Heart right ventricle (tissue), 16 donors: ENCODE measurements at regions not wholly inside any gene's neighbourhood (a gene's known extent, or its start where the extent isn't known, plus 50 kb on each side); places are given as distances from the start of the nearest gene placed in this dataset.

Experiments
- ATAC-seq, 8 donors: fragments of 200-7000 bp; cut with Tn5 transposase; one replicate each; pipeline ENCODE4 v1.9.1; 2020; ENCODE audit warnings: mild to moderate bottlenecking in 8 of 8, moderate library complexity in 8 of 8, moderate number of reproducible peaks in 1 of 8
- DNase-seq, 2 donors: peaks; one replicate each; pipeline ENCODE4 v3.0.0-alpha.2; 2020
- H3K27ac ChIP-seq, 10 donors: fragments of 200-600 bp; sonication (generic) in 2 of 10; one replicate each; pipeline versions ENCODE4 v1.5.0 to v1.8.0; 2020 to 2022; ENCODE audit warnings: mild to moderate bottlenecking in 3 of 10
- H3K27me3 ChIP-seq, 7 donors: fragments of 200-600 bp; one replicate each; pipeline ENCODE4 v1.8.0; 2021 to 2022; ENCODE audit warnings: mild to moderate bottlenecking in 2 of 7
- H3K36me3 ChIP-seq, 9 donors: fragments of 200-600 bp; sonication (generic) in 1 of 9; one replicate each; pipeline versions ENCODE4 v1.5.0 to v1.8.0; 2020 to 2022; ENCODE audit warnings: mild to moderate bottlenecking in 2 of 9
- H3K4me1 ChIP-seq, 9 donors: fragments of 200-600 bp; sonication (generic) in 1 of 9; one replicate each; pipeline versions ENCODE4 v1.5.0 to v1.8.0; 2020 to 2022; ENCODE audit warnings: mild to moderate bottlenecking in 4 of 9
- H3K4me3 ChIP-seq, 10 donors: fragments of 200-600 bp; sonication (generic) in 2 of 10; one replicate each; pipeline versions ENCODE4 v1.5.0 to v1.8.0; 2020 to 2022; ENCODE audit warnings: mild to moderate bottlenecking in 7 of 10, moderate library complexity in 2 of 10
- H3K9me3 ChIP-seq, 11 donors: fragments of 200-600 bp in 10 of 11; sonication (generic) in 2 of 11; one replicate each; pipeline versions ENCODE4 v1.5.0 to v1.8.0; 2013 to 2022; ENCODE audit warnings: mild to moderate bottlenecking in 2 of 11, control low read depth in 1 of 11, moderate library complexity in 1 of 11
- CTCF ChIP-seq, 9 donors: fragments of 200-600 bp; sonication (generic) in 2 of 9; IDR thresholded peaks; one replicate each; pipeline versions ENCODE4 v1.5.0 to v1.8.0; 2021 to 2022; ENCODE audit warnings: antibody characterized with exemption in 9 of 9, mild to moderate bottlenecking in 5 of 9, moderate library complexity in 1 of 9
- WGBS, 2 donors: extraction: QIAGEN DNeasy Blood & Tissue Kit; methylation state at CpG; one replicate each; pipeline ENCODE4 v1.1.7; 2013; ENCODE audit warnings: inconsistent platforms in 1 of 2; 5-methylcytosine and 5-hydroxymethylcytosine counted together
- intact Hi-C, 10 donors: fragments of 100-400 bp; cut with DNase I; formaldehyde crosslinking; loops; one replicate each; pipeline versions ENCODE4 v1.11.1 to v1.14.2; 2022
- donor health status: Arrhythmogenic right ventricular cardiomyopathy.
- donor health status: ischemic (EF 13 %, LVEDD 7.1; RV severe dilation, severe dysfunction).
- donor health status: healthy with polysubstance abuse.
- donor health status: DM: no; HTN: yes; CAD: no.
- donor health status: DM: no; HTN: no; CAD: no.
- donor health status: ischemic (EF 25% LVEDD 6.9; RV normal size, moderate dysfunction).
- donor health status: ischemic (EF 25% LVEDD 5.7; RV mildly dilated, moderate dysfunction).
- donor health status: healthy.
- donor health status: DM: yes; HTN: yes; CAD: no.
- donor health status: Ischemic cardiomyopathy.
- donor health status: ischemic (EF 35%, LVEDD 5.7; RV mildly dilated, moderate dysfunction).
- donor health status: nonischemic (EF 11% LVEDD 7.7; RV severe dilation, severe dysfunction).
- donor health status: DM: yes; HTN: yes; CAD: no.
- donor health status: PGD.
- donor health status: ischemic (EF 29% LVEDD 5.4; RV normal size, mild dysfunction).
- donor health status: nonischemic (EF 23%, LVEDD 6.1; RV moderate dilation, normal function).

GRCh38 chr17:15042311-15042710 is 222.8 kb downstream of the PMP22 start:
- intact Hi-C loops, result no loop called here
- Histone ChIP-seq H3K27ac (no peak overlapping the region), H3K4me1 (no peaks in the 10 kb centered on the region), H3K4me3 (no peak overlapping the region), H3K9me3 (no peaks in the 10 kb centered on the region), H3K27me3 (no peaks in the 10 kb centered on the region), H3K36me3 (no peaks in the 10 kb centered on the region)
- no peak for DNase-seq
- ATAC-seq, result no peak
- 74 to 84% methylated on average over 6 of the region's 6 CpGs for WGBS, 2 donors
- TF ChIP-seq CTCF (IDR thresholded peaks at IDR 0.05), result no peak

- no peaks in the 10 kb centered on the region for H3K36me3 ChIP-seq
- H3K9me3 ChIP-seq, result no peaks in the 10 kb centered on the region
- 73 to 82% methylated on average over 1 of the region's 1 CpG for WGBS, 2 donors
- intact Hi-C loops, result no loop called here
- no peaks in the 10 kb centered on the region for H3K4me1 ChIP-seq
- no peak overlapping the region for H3K27ac ChIP-seq
- no peak overlapping the region for H3K4me3 ChIP-seq
- TF ChIP-seq CTCF (IDR thresholded peaks at IDR 0.05), result no peak
- ATAC-seq, result no peak
- H3K27me3 ChIP-seq, result no peaks in the 10 kb centered on the region
- no peak for DNase-seq
These were observed 225.8 kb downstream of the PMP22 start for GRCh38 chr17:15039366-15039765.

GRCh38 chr17:15038656-15039055 is 226.5 kb downstream of the PMP22 start:
- no peak for TF ChIP-seq CTCF (IDR thresholded peaks at IDR 0.05)
- no peaks in the 10 kb centered on the region for H3K4me1 ChIP-seq
- WGBS, 2 donors, result 70 to 78% methylated on average over 5 of the region's 5 CpGs
- H3K27ac ChIP-seq, result no peak overlapping the region
- intact Hi-C loops, result no loop called here
- no peak overlapping the region for H3K4me3 ChIP-seq
- H3K36me3 ChIP-seq, result no peaks in the 10 kb centered on the region
- no peaks in the 10 kb centered on the region for H3K9me3 ChIP-seq
- DNase-seq (no peak), ATAC-seq (no peak)
- no peaks in the 10 kb centered on the region for H3K27me3 ChIP-seq

GRCh38 chr17:15036238-15036637 is 228.9 kb downstream of the PMP22 start:
- Histone ChIP-seq H3K4me1 (no peaks in the 10 kb centered on the region), H3K4me3 (no peak overlapping the region), H3K27ac (no peak overlapping the region), H3K36me3 (no peaks in the 10 kb centered on the region), H3K9me3 (no peaks in the 10 kb centered on the region), H3K27me3 (no peaks in the 10 kb centered on the region)
- TF ChIP-seq CTCF (IDR thresholded peaks at IDR 0.05), result no peak
- no peak for ATAC-seq
- intact Hi-C loops, result no loop called here
- 63 to 81% methylated on average over 8 of the region's 8 CpGs for WGBS, 2 donors
- no peak for DNase-seq

- Histone ChIP-seq H3K4me3 (no peak overlapping the region), H3K9me3 (no peaks in the 10 kb centered on the region), H3K27me3 (no peaks in the 10 kb centered on the region), H3K27ac (no peak overlapping the region), H3K4me1 (no peaks in the 10 kb centered on the region), H3K36me3 (no peaks in the 10 kb centered on the region)
- 67 to 76% methylated on average over 3 of the region's 3 CpGs for WGBS, 2 donors
- intact Hi-C loops, result no loop called here
- TF ChIP-seq CTCF (IDR thresholded peaks at IDR 0.05), result no peak
- ATAC-seq (no peak), DNase-seq (no peak)
These were observed 233.2 kb downstream of the PMP22 start for GRCh38 chr17:15031975-15032374.
